GM23248 (cell line): ENCODE measurements at regions not wholly inside any gene's neighbourhood (a gene's known extent, or its start where the extent isn't known, plus 50 kb on each side); places are given as distances from the start of the nearest gene placed in this dataset.

Source experiments
- EZH2 ChIP-seq: fragments of 200-600 bp; sonication (generic); IDR thresholded peaks from 2 replicates; pipeline ENCODE4 v1.6.1; 2018; ENCODE audit warnings: antibody characterized with exemption, mild to moderate bottlenecking; ENCODE audit not compliant: insufficient read depth, poor library complexity, severe bottlenecking
- EZH2phosphoT487 ChIP-seq: fragments of 200-600 bp; sonication (generic); IDR thresholded peaks from 2 replicates; pipeline ENCODE4 v1.6.1; 2018; ENCODE audit warnings: antibody characterized with exemption, moderate library complexity, mild to moderate bottlenecking, low read depth; ENCODE audit not compliant: insufficient read depth

DNA sequence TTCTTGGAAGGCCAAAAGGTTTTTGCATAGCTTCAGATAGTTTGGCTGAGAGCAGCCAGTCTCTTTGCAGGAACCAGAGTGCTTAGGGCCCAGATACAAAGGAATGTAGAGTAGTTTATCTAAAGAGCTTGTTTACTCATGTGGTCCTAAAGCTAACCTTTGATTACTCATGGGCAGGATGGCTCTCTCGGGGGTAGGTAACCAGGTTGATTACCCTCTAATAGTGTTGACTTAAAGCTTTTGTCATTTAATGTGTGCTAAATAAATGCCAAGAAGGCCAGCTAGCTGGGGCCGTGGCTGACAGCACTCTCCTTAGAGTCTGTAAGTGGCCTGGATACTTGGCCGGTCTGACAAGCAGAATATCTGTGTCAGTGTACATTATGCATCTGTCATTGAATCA is 69.7 kb upstream of the MAGEB16 start:
- TF ChIP-seq EZH2 = no peak
- no peak for TF ChIP-seq EZH2phosphoT487
